ENCODE measurements at regions not wholly inside any gene's neighbourhood (a gene's known extent, or its start where the extent isn't known, plus 50 kb on each side); places are given as distances from the start of the nearest gene placed in this dataset.
"Not testable (repeated sequence)": the region's sequence is repeated elsewhere in the genome, so short reads cannot be mapped to it uniquely, and the experiment has no call there.

- no peak overlapping the region for H3K27ac ChIP-seq (ENCODE audit: low read length)
- no peaks in the 10 kb centered on the region for H3K27me3 ChIP-seq (ENCODE audit: low read depth, low read length)
- H3K36me3 ChIP-seq (ENCODE audit: control insufficient read depth in 1 of 2, insufficient read depth in 2 of 2, low read length in 2 of 2), result peaks cover 0 to 5% of the 10 kb centered on the region in 2 donors
- no peak overlapping the region for H3K4me3 ChIP-seq (ENCODE audit: low read depth in 1 of 2, low read length in 2 of 2)
- no peaks in the 10 kb centered on the region for H3K9me3 ChIP-seq (ENCODE audit: control insufficient read depth in 1 of 2, low read length in 2 of 2)
- H3K4me1 ChIP-seq (ENCODE audit: control insufficient read depth in 1 of 2, insufficient read depth in 2 of 2, low read length in 2 of 2), result no peaks in the 10 kb centered on the region
Measured at GRCh38 chr1:221989741-221990140, 247.9 kb upstream of the DUSP10 start.

- H3K27ac ChIP-seq (ENCODE audit: low read length), result no peak overlapping the region
- no peaks in the 10 kb centered on the region for H3K4me1 ChIP-seq (ENCODE audit: control insufficient read depth in 1 of 2, insufficient read depth in 2 of 2, low read length in 2 of 2)
- H3K9me3 ChIP-seq (ENCODE audit: control insufficient read depth in 1 of 2, low read length in 2 of 2), result no peaks in the 10 kb centered on the region
- H3K36me3 ChIP-seq (ENCODE audit: control insufficient read depth in 1 of 2, insufficient read depth in 2 of 2, low read length in 2 of 2), result no peaks in the 10 kb centered on the region
- no peaks in the 10 kb centered on the region for H3K27me3 ChIP-seq (ENCODE audit: low read depth, low read length)
- no peak overlapping the region for H3K4me3 ChIP-seq (ENCODE audit: low read depth in 1 of 2, low read length in 2 of 2)
Measured at GRCh38 chr1:221988829-221989228, 246.9 kb upstream of the DUSP10 start.

GRCh38 chr1:221987860-221988520 lies 246.1 kb upstream of the DUSP10 start:
- H3K4me3 ChIP-seq (ENCODE audit: low read depth in 1 of 2, low read length in 2 of 2), result no peak overlapping the region
- no peaks in the 10 kb centered on the region for H3K36me3 ChIP-seq (ENCODE audit: control insufficient read depth in 1 of 2, insufficient read depth in 2 of 2, low read length in 2 of 2)
- H3K27ac ChIP-seq (ENCODE audit: low read length), result no peak overlapping the region
- no peaks in the 10 kb centered on the region for H3K4me1 ChIP-seq (ENCODE audit: control insufficient read depth in 1 of 2, insufficient read depth in 2 of 2, low read length in 2 of 2)
- H3K27me3 ChIP-seq (ENCODE audit: low read depth, low read length), result no peaks in the 10 kb centered on the region
- H3K9me3 ChIP-seq (ENCODE audit: control insufficient read depth in 1 of 2, low read length in 2 of 2), result no peaks in the 10 kb centered on the region

GRCh38 chr1:221983444-221983843 lies 241.6 kb upstream of the DUSP10 start:
- Histone ChIP-seq H3K4me1 (ENCODE audit: control insufficient read depth in 1 of 2, insufficient read depth in 2 of 2, low read length in 2 of 2) (no peaks in the 10 kb centered on the region), H3K27ac (ENCODE audit: low read length) (no peak overlapping the region), H3K9me3 (ENCODE audit: control insufficient read depth in 1 of 2, low read length in 2 of 2) (no peaks in the 10 kb centered on the region), H3K4me3 (ENCODE audit: low read depth in 1 of 2, low read length in 2 of 2) (no peak overlapping the region), H3K36me3 (ENCODE audit: control insufficient read depth in 1 of 2, insufficient read depth in 2 of 2, low read length in 2 of 2) (no peaks in the 10 kb centered on the region), H3K27me3 (ENCODE audit: low read depth, low read length) (no peaks in the 10 kb centered on the region)

- no peak overlapping the region for H3K4me3 ChIP-seq (ENCODE audit: low read depth in 1 of 2, low read length in 2 of 2)
- H3K9me3 ChIP-seq (ENCODE audit: control insufficient read depth in 1 of 2, low read length in 2 of 2), result no peaks in the 10 kb centered on the region
- H3K27me3 ChIP-seq (ENCODE audit: low read depth, low read length), result no peaks in the 10 kb centered on the region
Measured at GRCh38 chr1:221981461-221981860, 239.6 kb upstream of the DUSP10 start.

GRCh38 chr1:221979444-221980032 lies 237.6 kb upstream of the DUSP10 start:
- Histone ChIP-seq H3K4me3 (ENCODE audit: low read depth in 1 of 2, low read length in 2 of 2) (no peak overlapping the region), H3K4me1 (ENCODE audit: control insufficient read depth in 1 of 2, insufficient read depth in 2 of 2, low read length in 2 of 2) (no peaks in the 10 kb centered on the region), H3K27ac (ENCODE audit: low read length) (no peak overlapping the region), H3K9me3 (ENCODE audit: control insufficient read depth in 1 of 2, low read length in 2 of 2) (no peaks in the 10 kb centered on the region), H3K36me3 (ENCODE audit: control insufficient read depth in 1 of 2, insufficient read depth in 2 of 2, low read length in 2 of 2) (no peaks in the 10 kb centered on the region), H3K27me3 (ENCODE audit: low read depth, low read length) (no peaks in the 10 kb centered on the region)

More at GRCh38 chr1:221981461-221981860, 239.6 kb upstream of the DUSP10 start:
- Histone ChIP-seq H3K36me3 (ENCODE audit: control insufficient read depth in 1 of 2, insufficient read depth in 2 of 2, low read length in 2 of 2) (no peaks in the 10 kb centered on the region), H3K27ac (ENCODE audit: low read length) (no peak overlapping the region), H3K4me1 (ENCODE audit: control insufficient read depth in 1 of 2, insufficient read depth in 2 of 2, low read length in 2 of 2) (no peaks in the 10 kb centered on the region)

- H3K9me3 ChIP-seq (ENCODE audit: control insufficient read depth in 1 of 2, low read length in 2 of 2); H3K27me3 ChIP-seq (ENCODE audit: low read depth, low read length); H3K4me3 ChIP-seq (ENCODE audit: low read depth in 1 of 2, low read length in 2 of 2); H3K27ac ChIP-seq (ENCODE audit: low read length); H3K36me3 ChIP-seq (ENCODE audit: control insufficient read depth in 1 of 2, insufficient read depth in 2 of 2, low read length in 2 of 2); H3K4me1 ChIP-seq (ENCODE audit: control insufficient read depth in 1 of 2, insufficient read depth in 2 of 2, low read length in 2 of 2): not testable (repeated sequence)
Measured at GRCh38 chr1:221978631-221979334, 236.9 kb upstream of the DUSP10 start.

GRCh38 chr1:221973787-221974186 lies 231.9 kb upstream of the DUSP10 start:
- not testable (repeated sequence) for H3K27ac ChIP-seq (ENCODE audit: low read length); H3K4me1 ChIP-seq (ENCODE audit: control insufficient read depth in 1 of 2, insufficient read depth in 2 of 2, low read length in 2 of 2); H3K36me3 ChIP-seq (ENCODE audit: control insufficient read depth in 1 of 2, insufficient read depth in 2 of 2, low read length in 2 of 2); H3K9me3 ChIP-seq (ENCODE audit: control insufficient read depth in 1 of 2, low read length in 2 of 2); H3K4me3 ChIP-seq (ENCODE audit: low read depth in 1 of 2, low read length in 2 of 2); H3K27me3 ChIP-seq (ENCODE audit: low read depth, low read length)

- H3K36me3 ChIP-seq (ENCODE audit: control insufficient read depth in 1 of 2, insufficient read depth in 2 of 2, low read length in 2 of 2), result no peaks in the 10 kb centered on the region
- H3K4me3 ChIP-seq (ENCODE audit: low read depth in 1 of 2, low read length in 2 of 2), result no peak overlapping the region
- H3K27ac ChIP-seq (ENCODE audit: low read length), result no peak overlapping the region
- no peaks in the 10 kb centered on the region for H3K4me1 ChIP-seq (ENCODE audit: control insufficient read depth in 1 of 2, insufficient read depth in 2 of 2, low read length in 2 of 2)
- no peaks in the 10 kb centered on the region for H3K9me3 ChIP-seq (ENCODE audit: control insufficient read depth in 1 of 2, low read length in 2 of 2)
- no peaks in the 10 kb centered on the region for H3K27me3 ChIP-seq (ENCODE audit: low read depth, low read length)
Measured at GRCh38 chr1:221972276-221973235, 230.7 kb upstream of the DUSP10 start.

GRCh38 chr1:221971035-221971434 lies 229.1 kb upstream of the DUSP10 start:
- H3K27me3 ChIP-seq (ENCODE audit: low read depth, low read length); H3K27ac ChIP-seq (ENCODE audit: low read length); H3K4me3 ChIP-seq (ENCODE audit: low read depth in 1 of 2, low read length in 2 of 2); H3K36me3 ChIP-seq (ENCODE audit: control insufficient read depth in 1 of 2, insufficient read depth in 2 of 2, low read length in 2 of 2); H3K4me1 ChIP-seq (ENCODE audit: control insufficient read depth in 1 of 2, insufficient read depth in 2 of 2, low read length in 2 of 2); H3K9me3 ChIP-seq (ENCODE audit: control insufficient read depth in 1 of 2, low read length in 2 of 2): not testable (repeated sequence)

- not testable (repeated sequence) for H3K4me3 ChIP-seq (ENCODE audit: low read depth in 1 of 2, low read length in 2 of 2); H3K9me3 ChIP-seq (ENCODE audit: control insufficient read depth in 1 of 2, low read length in 2 of 2); H3K36me3 ChIP-seq (ENCODE audit: control insufficient read depth in 1 of 2, insufficient read depth in 2 of 2, low read length in 2 of 2); H3K4me1 ChIP-seq (ENCODE audit: control insufficient read depth in 1 of 2, insufficient read depth in 2 of 2, low read length in 2 of 2); H3K27me3 ChIP-seq (ENCODE audit: low read depth, low read length); H3K27ac ChIP-seq (ENCODE audit: low read length)
Measured at GRCh38 chr1:221969298-221969858, 227.5 kb upstream of the DUSP10 start.
